ENCODE measurements at regions not wholly inside any gene's neighbourhood (a gene's known extent, or its start where the extent isn't known, plus 50 kb on each side); places are given as distances from the start of the nearest gene placed in this dataset.

GRCh38 chr4:4735870-4736269 is 123.6 kb upstream of the MSX1 start:
- DNase-seq (ENCODE audit: low read depth): no peak

- DNase-seq (ENCODE audit: low read depth): no peak
Observed at GRCh38 chr4:4735136-4735750, 124.2 kb upstream of the MSX1 start.

DNA sequence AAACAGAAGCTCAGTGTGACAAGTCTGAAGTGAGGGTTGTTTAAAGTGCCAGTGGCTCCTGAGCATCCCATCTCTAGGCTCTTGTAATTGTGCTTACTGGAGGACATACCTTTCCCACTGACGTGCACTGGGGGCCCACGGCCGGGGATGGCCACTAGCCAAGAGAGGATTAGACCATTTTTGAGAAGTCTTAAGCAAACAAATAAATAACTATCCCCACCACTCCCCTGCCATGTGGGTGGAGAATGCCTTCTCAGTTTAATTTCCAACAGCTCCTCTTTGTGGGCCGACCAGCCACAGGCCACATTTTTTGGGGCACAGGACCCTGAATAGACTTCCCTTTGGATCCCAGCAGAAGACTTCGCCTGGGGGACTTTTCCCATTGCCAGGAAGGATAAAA is 125.0 kb upstream of the MSX1 start:
- no peak for DNase-seq (ENCODE audit: low read depth)

DNA sequence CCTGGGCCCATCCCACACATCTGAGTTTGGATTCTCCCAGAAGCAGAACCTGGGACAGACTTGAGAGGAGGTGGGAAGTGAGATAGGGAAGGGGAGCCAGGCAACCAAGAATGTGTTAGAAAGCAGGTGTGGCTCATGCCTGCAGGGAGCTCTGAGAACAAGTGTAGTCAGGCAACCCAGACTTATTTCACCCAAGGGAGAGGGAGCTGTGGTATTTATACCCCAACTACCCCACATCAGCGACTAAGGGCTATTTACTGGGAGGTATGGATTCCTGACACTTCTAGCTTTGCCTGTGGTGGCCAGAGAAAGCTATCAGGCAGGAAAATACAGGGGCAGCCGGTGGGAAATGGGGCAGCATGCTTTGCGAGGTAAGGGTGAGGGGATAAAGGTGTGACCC is 125.8 kb upstream of the MSX1 start:
- DNase-seq (ENCODE audit: low read depth): no peak

- no peak for DNase-seq (ENCODE audit: low read depth)
Observed at GRCh38 chr4:4730249-4730648, 129.2 kb upstream of the MSX1 start.

- no peak for DNase-seq (ENCODE audit: low read depth)
Observed at GRCh38 chr4:4729206-4729605, 130.3 kb upstream of the MSX1 start.

DNA sequence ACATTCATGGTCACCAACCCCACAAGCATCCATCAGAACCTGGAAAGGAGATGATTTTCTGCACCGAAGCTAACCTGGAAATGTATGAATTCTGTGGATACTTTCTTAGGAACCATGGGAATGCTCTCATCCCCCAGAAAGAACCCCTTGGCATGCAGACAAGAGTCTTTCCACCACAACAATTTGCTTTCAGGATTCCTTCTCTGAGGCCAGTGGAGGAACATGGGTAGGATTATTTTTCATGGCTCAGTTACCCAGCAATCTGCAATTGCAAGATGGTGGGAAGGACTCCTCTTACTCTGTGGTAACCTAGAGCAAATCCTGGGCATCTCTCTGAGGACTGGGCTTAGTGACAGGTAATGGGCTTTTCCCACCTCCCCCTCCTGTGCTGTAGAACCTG is 131.9 kb upstream of the MSX1 start:
- no peak for DNase-seq (ENCODE audit: low read depth)

DNA sequence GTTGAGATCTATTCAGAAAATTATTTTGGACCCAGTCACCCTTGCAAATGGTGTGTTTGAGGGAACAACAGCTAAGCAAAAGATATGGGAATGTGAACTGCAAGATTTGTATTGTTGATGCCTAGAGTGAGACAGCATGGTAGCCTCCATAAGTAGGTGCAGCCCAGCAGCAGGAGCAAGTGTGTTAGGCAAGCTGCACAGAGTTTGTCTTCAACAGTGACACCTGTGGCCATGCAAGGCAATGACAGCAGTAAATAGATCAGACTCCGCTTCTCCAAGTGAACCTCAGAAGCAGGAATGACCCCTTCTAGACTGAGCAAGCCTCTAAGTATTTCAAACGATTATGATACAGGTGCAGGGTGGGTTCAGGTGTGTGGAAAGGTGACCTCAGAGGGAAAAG is 133.4 kb upstream of the MSX1 start:
- DNase-seq (ENCODE audit: low read depth): no peak

DNA sequence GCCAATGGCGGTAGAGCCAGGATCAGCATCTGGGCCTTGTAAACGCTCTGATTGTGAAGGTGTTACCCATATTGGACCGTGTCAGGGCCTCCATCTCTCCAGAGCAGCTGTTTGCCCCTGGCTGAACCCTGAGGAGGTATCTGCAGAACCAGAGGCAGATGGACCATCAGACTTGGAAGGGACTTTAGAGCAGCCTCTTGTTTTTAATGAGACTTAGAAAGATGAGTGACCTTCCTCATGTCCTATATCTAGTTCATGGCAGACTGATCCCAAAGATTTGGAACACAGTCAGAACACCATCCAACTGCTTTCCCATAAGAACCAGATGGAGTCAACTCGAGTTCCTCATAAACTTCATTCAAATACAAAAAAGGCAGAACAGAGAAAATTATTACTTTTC is 135.1 kb upstream of the MSX1 start:
- DNase-seq (ENCODE audit: low read depth): no peak

- DNase-seq (ENCODE audit: low read depth): no peak
Observed at GRCh38 chr4:4721636-4722035, 137.8 kb upstream of the MSX1 start.

DNA sequence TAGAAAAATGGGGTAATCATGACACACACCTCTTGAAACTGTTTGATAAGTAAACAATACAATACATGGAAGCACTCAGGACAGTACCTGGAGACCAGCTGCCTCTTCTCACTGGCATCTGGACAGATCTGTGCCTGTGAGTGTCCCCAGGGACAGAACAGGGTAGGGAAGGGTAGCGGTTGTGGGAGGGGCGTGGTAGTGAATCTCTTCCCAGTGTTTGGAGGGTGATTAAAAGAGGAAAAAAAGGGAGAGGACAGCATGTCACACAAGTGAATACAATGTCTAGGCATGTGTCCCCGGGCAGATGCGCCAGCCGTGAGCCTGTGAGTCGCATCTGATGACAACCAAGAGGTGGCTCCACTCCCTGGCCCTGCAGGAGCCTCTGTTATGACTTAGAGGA is 138.8 kb upstream of the MSX1 start:
- DNase-seq (ENCODE audit: low read depth): no peak

DNA sequence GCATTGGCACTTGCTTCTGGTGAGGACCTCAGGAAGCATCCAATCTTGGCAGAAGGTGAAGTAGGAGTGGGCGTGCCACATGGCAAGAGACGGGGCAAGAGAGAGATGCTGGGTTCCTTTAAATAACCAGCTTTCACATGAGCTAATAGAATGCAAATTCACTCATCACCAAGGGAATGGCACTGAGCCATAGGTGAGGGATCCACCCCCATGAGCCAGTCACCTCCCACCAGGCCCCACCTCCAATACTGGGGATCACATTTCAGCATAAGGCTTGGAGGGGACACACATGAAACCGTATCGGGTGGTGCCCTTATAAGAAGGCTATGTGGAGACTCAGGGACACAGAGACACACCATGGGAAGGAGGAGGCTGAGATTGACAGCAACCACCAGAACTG is 140.0 kb upstream of the MSX1 start:
- DNase-seq (ENCODE audit: low read depth): no peak

GRCh38 chr4:4717692-4718091 is 141.8 kb upstream of the MSX1 start:
- no peak for DNase-seq (ENCODE audit: low read depth)

GRCh38 chr4:4714331-4714730 is 145.1 kb upstream of the MSX1 start:
- peak; percentile 17 for DNase-seq (ENCODE audit: low read depth)

GRCh38 chr4:4712800-4713528 is 146.5 kb upstream of the MSX1 start:
- no peak for DNase-seq (ENCODE audit: low read depth)

DNA sequence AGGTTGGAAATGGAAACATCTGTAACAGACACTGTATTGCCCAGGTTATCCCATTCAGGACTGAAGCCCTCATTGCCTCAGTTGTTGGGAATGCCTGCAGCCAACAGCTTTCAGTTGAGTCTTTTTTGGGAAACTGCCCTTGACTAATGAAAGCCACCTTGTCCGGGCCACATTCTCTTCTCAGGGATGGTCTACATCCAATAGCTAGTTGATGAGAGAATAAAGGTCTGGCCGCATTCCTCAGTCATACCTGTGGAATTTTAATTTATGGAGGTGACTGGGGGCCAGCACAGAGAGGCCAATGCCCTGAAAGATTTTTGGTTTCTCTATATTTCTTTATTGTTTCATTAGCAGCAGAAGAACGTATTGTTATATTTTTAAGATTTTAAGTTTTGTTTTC is 147.6 kb upstream of the MSX1 start:
- no peak for DNase-seq (ENCODE audit: low read depth)

DNA sequence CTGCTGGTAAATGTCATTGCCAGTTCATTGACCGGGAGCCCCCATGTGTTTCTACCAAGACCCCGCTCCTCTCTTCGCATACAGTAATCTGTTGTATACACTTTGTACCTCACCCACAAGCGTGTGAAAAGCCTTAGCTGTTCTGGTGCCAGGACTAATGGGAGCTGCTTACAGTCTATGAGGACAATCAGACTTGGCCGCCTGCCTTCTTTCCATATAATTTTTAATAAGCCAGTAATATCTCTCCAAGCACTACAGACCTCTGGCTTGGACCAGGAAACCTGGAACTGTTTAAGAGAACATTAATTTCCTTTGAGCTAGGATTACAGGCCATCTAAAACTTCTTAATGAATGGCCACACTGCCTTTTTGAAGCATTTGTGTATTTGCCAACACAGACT is 149.7 kb upstream of the MSX1 start:
- DNase-seq (ENCODE audit: low read depth): no peak

DNA sequence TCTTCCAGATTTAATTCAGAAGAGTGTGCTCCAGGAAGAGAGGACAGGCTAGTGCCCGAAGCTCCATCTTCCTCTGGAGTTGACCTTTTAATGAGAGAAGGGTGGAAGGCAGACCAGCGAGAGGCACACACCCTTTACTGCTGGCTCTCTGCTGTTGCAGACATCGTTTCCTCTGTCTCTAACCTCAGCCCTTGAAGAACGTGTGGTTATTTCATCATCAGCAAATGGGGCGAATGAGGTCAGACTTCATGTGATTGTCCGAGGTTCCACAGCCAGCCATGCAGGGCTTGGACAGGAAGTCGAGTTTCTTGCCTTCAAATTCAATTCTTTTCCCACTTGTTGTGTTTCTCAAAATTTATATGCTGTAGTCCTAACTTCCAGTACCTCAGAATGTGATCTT is 155.2 kb upstream of the MSX1 start:
- no peak for DNase-seq (ENCODE audit: low read depth)

DNA sequence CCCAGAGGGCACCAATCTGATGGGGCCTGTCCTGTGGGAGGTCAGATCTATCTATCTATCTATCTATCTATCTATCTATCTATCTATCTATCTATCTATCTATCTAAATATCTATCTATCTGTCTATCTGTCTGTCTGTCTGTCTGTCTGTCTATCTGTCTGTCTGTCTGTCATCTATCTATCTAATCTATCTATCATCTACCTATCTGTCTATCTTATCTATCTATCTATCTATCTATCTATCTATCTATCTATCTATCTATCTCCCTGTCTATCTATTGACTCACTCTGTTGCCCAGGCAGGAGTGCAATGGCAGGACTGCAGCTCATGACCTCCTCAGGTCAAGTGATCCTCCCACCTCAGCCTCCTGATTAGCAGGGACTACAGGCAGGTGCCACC is 155.7 kb upstream of the STX18 start:
- no peak for DNase-seq (ENCODE audit: low read depth)

GRCh38 chr4:4696530-4696929 is 154.7 kb upstream of the STX18 start:
- no peak for DNase-seq (ENCODE audit: low read depth)

- no peak for DNase-seq (ENCODE audit: low read depth)
Observed at GRCh38 chr4:4695497-4695896, 153.6 kb upstream of the STX18 start.

DNA sequence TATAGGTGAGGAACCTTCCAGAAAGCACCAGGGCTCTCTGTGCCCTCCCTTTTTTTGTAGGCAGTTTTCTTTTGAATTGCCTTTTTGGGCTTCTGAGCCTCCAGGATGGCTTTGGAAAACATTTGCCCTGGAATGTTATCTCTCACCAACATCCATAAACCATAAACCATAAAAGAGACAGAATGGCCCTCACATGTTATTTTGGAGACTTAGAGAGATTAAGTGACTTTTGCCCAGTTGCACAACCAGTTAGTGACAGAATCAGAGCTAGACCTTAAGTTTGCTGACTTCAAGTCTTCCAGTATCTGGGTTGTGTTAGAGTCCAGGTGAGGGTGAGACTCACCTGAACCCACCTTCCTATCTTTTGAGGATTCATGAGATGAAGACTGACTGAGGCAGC is 153.0 kb upstream of the STX18 start:
- DNase-seq (ENCODE audit: low read depth): no peak

- no peak for DNase-seq (ENCODE audit: low read depth)
Observed at GRCh38 chr4:4694296-4694772, 152.5 kb upstream of the STX18 start.

GRCh38 chr4:4693755-4694295 is 152.0 kb upstream of the STX18 start:
- DNase-seq (ENCODE audit: low read depth): no peak
